ENCODE measurements at regions not wholly inside any gene's neighbourhood (a gene's known extent, or its start where the extent isn't known, plus 50 kb on each side); places are given as distances from the start of the nearest gene placed in this dataset.

DNA sequence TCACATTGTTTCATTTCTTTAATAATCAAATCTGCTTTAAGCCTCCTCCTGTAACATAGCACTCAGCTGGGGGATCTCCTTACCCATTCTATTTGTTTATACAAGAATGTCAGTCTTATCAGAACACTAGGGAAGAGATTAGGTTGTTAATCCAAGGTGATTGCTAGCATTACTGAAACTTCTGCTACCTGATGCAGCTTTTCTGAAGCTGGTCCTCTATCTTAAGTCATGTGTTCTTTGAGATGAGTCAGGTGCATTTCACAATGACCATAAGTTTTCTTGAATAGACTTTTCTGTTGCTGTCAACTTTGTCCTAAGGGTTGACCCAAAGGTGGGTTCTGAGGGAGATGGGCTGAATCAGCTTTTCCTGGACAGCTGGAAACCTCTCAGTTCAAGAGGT, 60.7 kb upstream of the SYNCRIP start:
- TF ChIP-seq CTCF (IDR thresholded peaks at IDR 0.05) (no peak), POLR2A (IDR thresholded peaks at IDR 0.05) (no peak)
